GM12878 (cell line): ENCODE measurements at regions not wholly inside any gene's neighbourhood (a gene's known extent, or its start where the extent isn't known, plus 50 kb on each side); places are given as distances from the start of the nearest gene placed in this dataset.

Source experiments
- ATAC-seq: fragments of 200-7000 bp; cut with Tn5 transposase; 3 replicates; pipeline ENCODE4 v1.9.1; 2020; ENCODE audit warnings: mild to moderate bottlenecking, moderate library complexity
- BruUV-seq: library from RNA; stranded (reverse); fragments of 400-500 nt; replicated peaks from 2 replicates; lab custom pipeline; 2021; lab: Mats Ljungman, UMichigan
- CTCF ChIA-PET: fragments of 300-600 bp; sonication (Branson Sonifier 250); formaldehyde crosslinking; extraction: SDS; loops from one replicate; lab custom pipeline; 2021; ENCODE audit warnings: inconsistent platforms; lab: Yijun Ruan, JAX
- POLR2A ChIA-PET: fragments of 350-600 bp; formaldehyde crosslinking; extraction: SDS; loops from one replicate; lab custom pipeline; 2021; ENCODE audit warnings: inconsistent platforms; lab: Charles Lee
- RAD21 ChIA-PET: fragments of 300-600 bp; sonication (Branson Sonifier 250); formaldehyde crosslinking; loops from one replicate; lab custom pipeline; 2023; ENCODE audit warnings: antibody characterized with exemption; ENCODE audit not compliant: unreplicated experiment; lab: Charles Lee
- SMC1A ChIA-PET: fragments of 300-600 bp; sonication (Branson Sonifier 250); formaldehyde crosslinking; loops from one replicate; lab custom pipeline; 2023; ENCODE audit not compliant: unreplicated experiment, uncharacterized antibody; lab: Charles Lee
- DNase-seq: peaks from one replicate; pipeline ENCODE4 v3.0.0-alpha.2; 2011; ENCODE audit warnings: low read depth, low spot score
- FAIRE-seq: peaks from 3 replicates; lab custom pipeline; 2011; peaks lifted over from hg19 to GRCh38; lab: Jason Lieb, UNC
- H2AFZ ChIP-seq: 2 replicates; pipeline ENCODE4 v1.6.0; 2011; ENCODE audit warnings: low read depth, low read length, control low read depth; ENCODE audit not compliant: control insufficient read depth
- H3K27ac ChIP-seq: 2 replicates; pipeline ENCODE4 v1.5.1; 2011; ENCODE audit warnings: control low read depth; ENCODE audit not compliant: control insufficient read depth, insufficient read depth
- H3K27me3 ChIP-seq, 2 experiments: replicated peaks in 1 of 2; 2 replicates each; pipeline versions ENCODE4 v1.6.0 to v1.6.1; 2011; ENCODE audit warnings: low read length in 1 of 2; ENCODE audit not compliant: control insufficient read depth in 2 of 2, insufficient read depth in 2 of 2
- H3K36me3 ChIP-seq, 2 experiments: 2 replicates each; pipeline ENCODE4 v1.5.1; 2011; ENCODE audit warnings: low read length in 1 of 2; ENCODE audit not compliant: control insufficient read depth in 2 of 2, insufficient read depth in 2 of 2
- H3K4me1 ChIP-seq: 2 replicates; pipeline ENCODE4 v1.6.1; 2011; ENCODE audit warnings: mild to moderate bottlenecking, low read length, moderate library complexity, mixed read lengths; ENCODE audit not compliant: control insufficient read depth, insufficient read depth
- H3K4me2 ChIP-seq: 2 replicates; pipeline ENCODE4 v1.6.0; 2011; ENCODE audit warnings: control low read depth; ENCODE audit not compliant: control insufficient read depth, insufficient read depth
- H3K4me3 ChIP-seq: fragments of 200-600 bp; sonication (generic); 2 replicates; pipeline ENCODE4 v1.5.1; 2016
- H3K79me2 ChIP-seq: 2 replicates; pipeline ENCODE4 v1.6.0; 2011; ENCODE audit warnings: low read length; ENCODE audit not compliant: control insufficient read depth, insufficient read depth
- H3K9ac ChIP-seq: 2 replicates; pipeline ENCODE4 v1.8.0; 2011; ENCODE audit warnings: low read length, control low read depth, mixed read lengths; ENCODE audit not compliant: control insufficient read depth, insufficient read depth
- H3K9me3 ChIP-seq: replicated peaks from 3 replicates; pipeline ENCODE4 v1.5.1; 2011; ENCODE audit warnings: mild to moderate bottlenecking, low read length; ENCODE audit not compliant: control insufficient read depth, insufficient read depth
- H4K20me1 ChIP-seq: 2 replicates; pipeline ENCODE4 v1.6.0; 2011; ENCODE audit not compliant: control insufficient read depth, insufficient read depth
- CREM ChIP-seq: IDR thresholded peaks from 2 replicates; pipeline ENCODE4 v1.6.1; 2014; ENCODE audit warnings: antibody characterized with exemption, low read depth
- CTCF ChIP-seq, 3 experiments: IDR thresholded peaks in 2 of 3; conservative IDR thresholded peaks in 1 of 3; 2 replicates each; pipeline ENCODE4 v1.5.1; 2011; ENCODE audit warnings: low read depth in 3 of 3, low read length in 3 of 3, mild to moderate bottlenecking in 3 of 3, control low read depth in 2 of 3, moderate library complexity in 2 of 3, inconsistent platforms in 1 of 3, mixed read lengths in 1 of 3; ENCODE audit not compliant: control insufficient read depth in 2 of 3, insufficient read depth in 1 of 3; ENCODE audit errors: extremely low read depth in 1 of 3
- EP300 ChIP-seq, 2 experiments: fragments of 150-350 bp in 1 of 2; IDR thresholded peaks; 2 replicates each; pipeline ENCODE4 v1.6.1; 2011 to 2012; ENCODE audit warnings: low read depth in 2 of 2, low read length in 2 of 2, borderline replicate concordance in 1 of 2, improper control_type of control experiment in 1 of 2, inconsistent platforms in 1 of 2; ENCODE audit not compliant: control insufficient read depth in 1 of 2
- FOXK2 ChIP-seq: fragments of 450-650 bp; IDR thresholded peaks from 2 replicates; pipeline ENCODE4 v1.6.1; 2017; ENCODE audit warnings: mild to moderate bottlenecking, moderate library complexity
- HDAC6 ChIP-seq: fragments of 200-600 bp; sonication (generic); IDR thresholded peaks from one replicate; pipeline ENCODE4 v1.8.0; 2017; ENCODE audit warnings: antibody characterized with exemption; ENCODE audit not compliant: unreplicated experiment
- IKZF1 ChIP-seq: fragments of 450-650 bp; conservative IDR thresholded peaks from 2 replicates; pipeline ENCODE4 v1.6.1; 2017; ENCODE audit warnings: antibody characterized with exemption, mild to moderate bottlenecking
- NFXL1 ChIP-seq: fragments of 450-650 bp; IDR thresholded peaks from 2 replicates; pipeline ENCODE4 v1.6.1; 2017; ENCODE audit warnings: antibody characterized with exemption, mild to moderate bottlenecking, borderline replicate concordance
- RAD21 ChIP-seq: IDR thresholded peaks from 2 replicates; pipeline ENCODE4 v1.6.1; 2011; ENCODE audit warnings: mild to moderate bottlenecking, low read depth, low read length, moderate library complexity; ENCODE audit not compliant: insufficient read depth
- RUNX3 ChIP-seq: IDR thresholded peaks from 2 replicates; pipeline ENCODE4 v1.6.1; 2012; ENCODE audit warnings: low read length, inconsistent platforms
- SMC3 ChIP-seq: IDR thresholded peaks from 2 replicates; pipeline ENCODE4 v1.6.1; 2011; ENCODE audit warnings: low read length, improper control_type of control experiment, borderline replicate concordance
- YY1 ChIP-seq: IDR thresholded peaks from 2 replicates; pipeline ENCODE4 v1.6.1; 2011; ENCODE audit warnings: low read depth, mild to moderate bottlenecking, low read length
- ZNF622 ChIP-seq: fragments of 450-650 bp; IDR thresholded peaks from 2 replicates; pipeline ENCODE4 v1.6.1; 2017; ENCODE audit warnings: mild to moderate bottlenecking, inconsistent platforms
- ZZZ3 ChIP-seq: IDR thresholded peaks from 2 replicates; pipeline ENCODE4 v1.6.1; 2011; ENCODE audit warnings: low read depth; ENCODE audit not compliant: control insufficient read depth, insufficient read length
- WGBS: methylation state at CpG from one replicate; pipeline ENCODE4 v1.1.6; 2016; ENCODE audit warnings: low lambda C conversion rate; ENCODE audit not compliant: insufficient replicate concordance, insufficient coverage; ENCODE audit errors: missing lambda C conversion rate; 5-methylcytosine and 5-hydroxymethylcytosine counted together
- in situ Hi-C: fragments of 300-500 bp; cut with MboI; formaldehyde crosslinking; loops from 9 replicates; pipeline ENCODE4 v1.14.3; 2018; ENCODE audit warnings: mixed read lengths
- intact Hi-C: fragments of 100-400 bp; cut with micrococcal nuclease; formaldehyde crosslinking; loops from one replicate; pipeline ENCODE4 v1.14.2; 2022; ENCODE audit not compliant: unreplicated experiment
- TF ChIP-seq, protein P1 (sequence below): fragments of 450-650 bp; IDR thresholded peaks from 2 replicates; pipeline ENCODE4 v1.6.1; 2018; ENCODE audit warnings: mild to moderate bottlenecking, low read depth, moderate library complexity; ENCODE audit not compliant: partially characterized antibody

DNA sequence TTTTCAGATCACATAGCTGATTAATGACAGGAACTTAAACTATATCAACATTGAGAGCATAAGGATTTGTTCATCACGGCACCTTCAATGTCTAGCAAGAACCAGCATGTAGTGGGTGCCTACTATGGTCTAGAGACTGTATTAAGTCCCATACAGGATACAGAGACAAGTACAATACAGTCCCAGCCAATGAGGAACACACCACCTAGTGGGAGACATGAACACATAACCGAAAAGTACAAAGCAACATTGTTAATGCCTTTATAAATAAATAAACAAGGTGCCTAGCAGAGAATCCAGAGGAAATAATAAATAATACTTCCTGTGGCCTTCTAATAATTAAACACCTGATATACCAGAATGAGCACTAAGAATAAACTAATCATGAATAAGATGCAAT lies 87.7 kb upstream of the OPCML start:
- DNase-seq: peak; percentile 2
- Histone ChIP-seq H3K27me3 (no peaks in the 10 kb centered on the region; a peak in 1 of 4 replicates), H3K4me2 (no peak overlapping the region), H3K9ac (no peak overlapping the region), H4K20me1 (no peaks in the 10 kb centered on the region), H3K79me2 (no peaks in the 10 kb centered on the region), H3K27ac (no peak overlapping the region), H2AFZ (no peak overlapping the region), H3K4me1 (no peaks in the 10 kb centered on the region), H3K36me3 (no peaks in the 10 kb centered on the region), H3K4me3 (no peak overlapping the region), H3K9me3 (no peaks in the 10 kb centered on the region; the same call in 1 of the 3 replicates)
- BruUV-seq: no TSS peak
- WGBS: 0% methylated on average over 2 of the region's 2 CpGs
- in situ Hi-C loops (loop anchor here (10.0 kb wide), 1 partner anchor 485 kb away; no protein-coding TSS in a partner anchor), intact Hi-C loops (loop anchor here (1.0 kb wide), 1 partner anchor 486 kb away; no protein-coding TSS in a partner anchor)
- ChIA-PET POLR2A (no interaction called here), RAD21 (interaction anchor here (0.6 to 1.5 kb wide), 3 partner anchors 202 to 434 kb away, joined by 3 to 4 read pairs (median 3); no protein-coding TSS in a partner anchor), CTCF (interaction anchor here (1.3 to 2.9 kb wide), 4 partner anchors 10 to 486 kb away, joined by 3 to 11 read pairs (median 4); no protein-coding TSS in a partner anchor), SMC1A (interaction anchor here (0.7 to 1.6 kb wide), 2 partner anchors 485 to 539 kb away, joined by 3 to 4 read pairs; no protein-coding TSS in a partner anchor)
- FAIRE-seq: no peak
- ATAC-seq: peak; percentile 76
- no peak for TF ChIP-seq FOXK2
- no peak for TF ChIP-seq ZNF622
- TF ChIP-seq RAD21: peak; percentile 57
- no peak for TF ChIP-seq NFXL1
- no peak for TF ChIP-seq ZZZ3
- TF ChIP-seq, protein P1, sequence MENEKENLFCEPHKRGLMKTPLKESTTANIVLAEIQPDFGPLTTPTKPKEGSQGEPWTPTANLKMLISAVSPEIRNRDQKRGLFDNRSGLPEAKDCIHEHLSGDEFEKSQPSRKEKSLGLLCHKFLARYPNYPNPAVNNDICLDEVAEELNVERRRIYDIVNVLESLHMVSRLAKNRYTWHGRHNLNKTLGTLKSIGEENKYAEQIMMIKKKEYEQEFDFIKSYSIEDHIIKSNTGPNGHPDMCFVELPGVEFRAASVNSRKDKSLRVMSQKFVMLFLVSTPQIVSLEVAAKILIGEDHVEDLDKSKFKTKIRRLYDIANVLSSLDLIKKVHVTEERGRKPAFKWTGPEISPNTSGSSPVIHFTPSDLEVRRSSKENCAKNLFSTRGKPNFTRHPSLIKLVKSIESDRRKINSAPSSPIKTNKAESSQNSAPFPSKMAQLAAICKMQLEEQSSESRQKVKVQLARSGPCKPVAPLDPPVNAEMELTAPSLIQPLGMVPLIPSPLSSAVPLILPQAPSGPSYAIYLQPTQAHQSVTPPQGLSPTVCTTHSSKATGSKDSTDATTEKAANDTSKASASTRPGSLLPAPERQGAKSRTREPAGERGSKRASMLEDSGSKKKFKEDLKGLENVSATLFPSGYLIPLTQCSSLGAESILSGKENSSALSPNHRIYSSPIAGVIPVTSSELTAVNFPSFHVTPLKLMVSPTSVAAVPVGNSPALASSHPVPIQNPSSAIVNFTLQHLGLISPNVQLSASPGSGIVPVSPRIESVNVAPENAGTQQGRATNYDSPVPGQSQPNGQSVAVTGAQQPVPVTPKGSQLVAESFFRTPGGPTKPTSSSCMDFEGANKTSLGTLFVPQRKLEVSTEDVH: no peak
- no peak for TF ChIP-seq IKZF1
- TF ChIP-seq CTCF (IDR thresholded peaks at IDR 0.05 in 2 of 3, conservative IDR thresholded peaks at IDR 0.05 in 1 of 3; ENCODE audit: control insufficient read depth in 2 of 3, extremely low read depth in 1 of 3, insufficient read depth in 1 of 3, low read depth in 3 of 3, low read length in 3 of 3): peak; percentile 18 to 53 (median 32); a peak in 3 of 6 replicates
- no peak for TF ChIP-seq CREM
- TF ChIP-seq SMC3: peak; percentile 63; the same call in 1 of the 2 replicates
- no peak for TF ChIP-seq HDAC6
- TF ChIP-seq EP300 (IDR thresholded peaks at IDR 0.05; ENCODE audit: borderline replicate concordance in 1 of 2, control insufficient read depth in 1 of 2, low read depth in 2 of 2, low read length in 2 of 2): no peak
- TF ChIP-seq RUNX3: no peak
- TF ChIP-seq YY1: no peak
